GM10266 (cell line): ENCODE measurements at regions not wholly inside any gene's neighbourhood (a gene's known extent, or its start where the extent isn't known, plus 50 kb on each side); places are given as distances from the start of the nearest gene placed in this dataset.
"Not testable (repeated sequence)": the region's sequence is repeated elsewhere in the genome, so short reads cannot be mapped to it uniquely, and the experiment has no call there.

ENCODE experiments used
- DNase-seq: peaks from one replicate; pipeline ENCODE4 v3.0.0; 2012; ENCODE audit errors: extremely low spot score
- TF ChIP-seq, protein P1 (sequence below): IDR thresholded peaks from 2 replicates; pipeline ENCODE4 v1.5.1; 2012; ENCODE audit warnings: mild to moderate bottlenecking, low read depth; ENCODE audit not compliant: control insufficient read depth, insufficient read depth; ENCODE audit errors: missing control alignments

DNA sequence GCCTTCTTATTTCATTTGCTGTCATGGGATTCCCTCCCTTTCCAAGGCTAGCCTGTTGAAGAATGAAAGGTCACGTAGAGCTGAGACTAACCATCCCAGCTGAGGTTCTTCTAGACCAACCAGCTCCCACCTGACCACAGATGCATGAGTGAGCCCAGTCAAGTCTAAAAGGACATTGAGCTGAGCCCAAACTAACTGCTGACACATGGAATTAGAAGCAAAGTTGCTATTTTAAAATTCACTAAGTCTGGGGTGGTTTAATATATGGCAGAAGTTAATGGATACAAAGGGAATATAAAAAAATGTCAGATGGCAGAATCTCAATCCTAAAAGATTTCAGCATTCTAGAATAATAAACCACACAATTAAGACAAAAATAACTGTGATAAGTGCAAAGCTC, 118.9 kb upstream of the RASGEF1B start:
- TF ChIP-seq, protein P1, sequence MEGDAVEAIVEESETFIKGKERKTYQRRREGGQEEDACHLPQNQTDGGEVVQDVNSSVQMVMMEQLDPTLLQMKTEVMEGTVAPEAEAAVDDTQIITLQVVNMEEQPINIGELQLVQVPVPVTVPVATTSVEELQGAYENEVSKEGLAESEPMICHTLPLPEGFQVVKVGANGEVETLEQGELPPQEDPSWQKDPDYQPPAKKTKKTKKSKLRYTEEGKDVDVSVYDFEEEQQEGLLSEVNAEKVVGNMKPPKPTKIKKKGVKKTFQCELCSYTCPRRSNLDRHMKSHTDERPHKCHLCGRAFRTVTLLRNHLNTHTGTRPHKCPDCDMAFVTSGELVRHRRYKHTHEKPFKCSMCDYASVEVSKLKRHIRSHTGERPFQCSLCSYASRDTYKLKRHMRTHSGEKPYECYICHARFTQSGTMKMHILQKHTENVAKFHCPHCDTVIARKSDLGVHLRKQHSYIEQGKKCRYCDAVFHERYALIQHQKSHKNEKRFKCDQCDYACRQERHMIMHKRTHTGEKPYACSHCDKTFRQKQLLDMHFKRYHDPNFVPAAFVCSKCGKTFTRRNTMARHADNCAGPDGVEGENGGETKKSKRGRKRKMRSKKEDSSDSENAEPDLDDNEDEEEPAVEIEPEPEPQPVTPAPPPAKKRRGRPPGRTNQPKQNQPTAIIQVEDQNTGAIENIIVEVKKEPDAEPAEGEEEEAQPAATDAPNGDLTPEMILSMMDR, result no peak
- no peak for DNase-seq

DNA sequence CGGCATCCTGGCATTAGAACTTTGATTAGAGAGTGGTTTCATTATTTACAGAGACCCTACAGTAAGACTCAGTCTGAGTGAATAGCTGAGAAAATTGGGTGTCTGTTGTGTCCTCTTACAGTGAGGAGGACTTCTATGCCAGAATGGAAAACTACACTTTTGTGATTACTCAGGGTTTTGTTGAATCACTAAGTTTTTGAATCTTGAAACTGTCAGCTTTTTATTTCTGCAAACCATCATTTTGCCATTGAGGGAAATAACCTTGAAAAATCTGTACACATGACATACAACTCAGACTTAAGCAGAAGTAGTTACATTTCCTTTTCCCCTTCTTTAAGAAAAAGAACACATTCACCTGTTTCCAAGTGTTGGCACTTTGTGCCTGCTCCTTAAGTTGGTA, 117.6 kb upstream of the RASGEF1B start:
- no peak for DNase-seq
- TF ChIP-seq, protein P1, result no peak

DNA sequence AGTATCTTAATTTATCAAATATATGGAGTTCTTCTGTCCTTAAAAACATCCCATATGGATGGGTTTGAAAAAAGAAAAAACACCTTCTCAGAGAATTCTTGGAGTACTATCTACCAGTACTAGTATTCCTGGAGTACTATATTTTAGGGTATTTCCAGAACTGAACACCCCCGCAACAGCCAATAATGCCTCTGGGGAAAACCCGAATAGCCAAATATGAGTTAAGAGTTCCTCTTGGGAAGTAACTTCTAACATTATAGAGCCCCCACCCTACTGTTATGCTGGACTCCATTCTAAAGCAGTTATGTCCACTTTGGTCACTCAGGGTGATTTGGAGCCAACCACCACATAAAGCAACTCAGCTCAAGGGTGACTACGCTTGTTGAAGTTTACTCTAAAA, 115.0 kb upstream of the RASGEF1B start:
- DNase-seq, result no peak
- TF ChIP-seq, protein P1, result no peak

DNA sequence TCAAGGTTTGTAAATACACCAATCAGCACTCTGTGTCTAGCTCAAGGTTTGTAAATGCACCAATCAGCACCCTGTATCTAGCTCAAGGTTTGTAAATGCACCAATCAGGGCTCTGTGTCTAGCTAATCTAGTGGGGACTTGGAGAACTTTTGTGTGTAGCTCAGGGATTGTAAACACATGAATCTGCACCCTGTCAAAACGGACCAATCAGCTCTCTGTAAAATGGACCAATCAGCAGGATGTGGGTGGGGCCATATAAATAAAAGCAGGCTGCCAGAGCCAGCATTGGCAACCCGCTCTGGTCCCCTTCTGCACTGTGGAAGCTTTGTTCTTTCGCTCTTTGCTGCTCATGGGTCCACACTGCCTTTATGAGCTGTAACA, 109.3 kb upstream of the RASGEF1B start:
- not testable (repeated sequence) for DNase-seq

DNA sequence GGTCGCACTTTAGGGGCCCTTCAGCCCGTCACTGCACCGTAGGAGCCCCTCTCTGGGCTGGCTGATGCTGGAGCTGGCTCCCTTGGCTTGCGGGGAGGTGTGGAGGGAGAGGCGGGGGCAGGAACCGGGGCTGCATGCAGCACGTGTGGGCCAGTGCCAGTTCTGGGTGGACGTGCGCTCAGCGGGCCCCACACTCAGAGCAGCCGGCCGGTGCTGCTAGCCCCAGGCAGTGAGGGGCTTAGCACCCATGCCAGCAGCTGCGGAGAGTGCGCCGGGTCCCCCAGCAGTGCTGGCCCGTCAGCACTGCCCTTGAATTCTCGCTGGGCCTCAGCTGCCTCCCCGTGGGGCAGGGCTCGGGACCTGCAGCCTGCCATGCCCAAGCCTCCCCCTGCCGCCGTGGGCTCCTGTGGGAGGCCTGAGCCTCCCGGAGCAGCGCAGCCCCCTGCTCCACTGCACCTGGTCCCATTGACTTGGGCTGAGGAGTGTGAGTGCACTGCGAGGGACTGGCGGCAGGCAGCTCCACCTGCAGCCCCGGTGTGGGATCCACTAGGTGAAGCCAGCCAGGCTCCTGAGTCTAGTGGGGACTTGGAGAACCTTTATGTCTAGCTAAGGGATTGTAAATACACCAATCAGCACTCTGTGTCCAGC, 108.8 kb upstream of the RASGEF1B start:
- DNase-seq, result no peak
- TF ChIP-seq, protein P1, result no peak

DNA sequence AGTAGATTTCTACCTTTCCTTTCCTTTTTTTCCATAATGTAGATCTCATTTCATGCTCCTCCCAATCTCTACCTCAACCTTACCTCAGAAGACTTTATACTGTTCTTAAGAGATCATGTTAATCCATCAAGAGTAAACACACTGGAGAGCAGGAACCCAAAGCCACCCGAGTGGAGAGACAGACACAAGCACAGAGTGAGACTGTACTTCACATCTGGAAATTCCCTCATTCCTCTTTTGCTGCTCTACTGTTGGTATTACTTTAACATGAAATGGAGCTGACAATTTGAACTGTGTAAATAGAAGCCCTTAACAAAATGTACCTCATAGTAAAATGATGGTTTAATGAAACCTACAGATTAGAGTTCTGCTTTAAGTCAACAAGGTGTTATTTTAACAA, 105.7 kb upstream of the RASGEF1B start:
- TF ChIP-seq, protein P1, result no peak
- DNase-seq, result no peak

DNA sequence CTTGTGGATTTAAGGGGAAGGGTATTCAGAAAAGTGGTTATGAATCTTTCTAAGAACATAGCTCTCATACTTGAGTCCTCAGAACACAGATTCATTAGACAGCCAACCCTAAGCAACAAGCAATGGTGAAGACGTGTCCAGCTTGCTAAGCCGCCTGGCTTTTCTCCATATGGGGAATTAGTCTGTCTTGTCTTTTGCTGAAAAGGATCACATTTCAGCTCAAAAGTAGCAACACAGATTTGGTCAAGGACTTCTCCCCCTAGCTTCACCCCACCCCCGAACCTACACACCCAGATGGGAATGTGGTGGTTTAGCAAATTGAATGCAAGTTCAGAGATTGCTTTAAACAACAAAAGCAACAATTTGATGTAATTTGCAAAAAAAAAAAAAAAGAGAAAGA, 103.3 kb upstream of the RASGEF1B start:
- TF ChIP-seq, protein P1, result no peak
- no peak for DNase-seq

DNA sequence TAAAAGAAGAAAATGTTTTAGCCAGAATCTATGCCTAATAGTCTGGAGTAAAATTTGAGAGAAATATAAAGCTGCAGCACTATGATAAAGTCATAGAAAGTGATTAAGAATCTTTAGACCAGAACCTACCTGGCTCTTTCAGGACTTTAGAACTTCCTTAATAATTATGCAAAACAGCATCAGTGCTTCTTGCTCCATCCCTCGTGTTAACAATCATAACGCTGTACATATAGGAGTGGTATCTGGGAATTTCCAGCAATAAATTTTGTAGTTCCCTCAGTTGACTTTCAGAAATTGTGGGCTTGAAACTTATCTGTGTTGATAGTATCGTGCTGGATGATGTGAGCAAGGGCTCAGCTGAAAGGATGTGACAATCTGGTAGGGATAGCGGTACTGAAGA, 102.1 kb upstream of the RASGEF1B start:
- DNase-seq, result no peak
- TF ChIP-seq, protein P1, result no peak
